ENCODE measurements at regions not wholly inside any gene's neighbourhood (a gene's known extent, or its start where the extent isn't known, plus 50 kb on each side); places are given as distances from the start of the nearest gene placed in this dataset.
A peak's percentile ranks its signal among the peaks of the same experiment; 100 is the strongest.
"Not testable (repeated sequence)": the region's sequence is repeated elsewhere in the genome, so short reads cannot be mapped to it uniquely, and the experiment has no call there.

DNA sequence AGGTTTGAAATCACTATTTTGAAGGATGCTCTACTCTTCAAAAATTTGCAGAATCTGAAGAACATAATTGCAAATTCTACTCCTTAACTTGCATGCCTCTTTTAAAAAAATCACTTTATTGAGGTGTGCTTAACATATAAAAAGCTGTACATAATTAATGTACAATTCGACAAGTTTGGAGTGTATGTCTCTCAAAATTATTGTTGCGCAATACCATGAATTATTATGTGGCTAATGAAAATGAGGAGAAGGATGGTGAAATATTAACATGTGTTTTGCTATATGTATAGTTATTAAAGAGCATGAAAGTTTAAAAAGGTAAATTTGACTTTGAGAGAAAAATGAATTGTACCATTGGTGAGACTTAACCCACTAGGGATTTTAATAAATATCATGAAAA is 187.2 kb upstream of the MALRD1 start:
- Histone ChIP-seq H3K9ac (no peak overlapping the region), H3K27ac (no peak overlapping the region), H4K20me1 (no peaks in the 10 kb centered on the region), H3K36me3 (no peaks in the 10 kb centered on the region), H3K9me3 (no peaks in the 10 kb centered on the region), H3K4me2 (no peak overlapping the region), H3K4me3 (no peak overlapping the region), H3K4me1 (no peaks in the 10 kb centered on the region), H3K27me3 (no peaks in the 10 kb centered on the region)
- TF ChIP-seq Cebpa-rat (IDR thresholded peaks at IDR 0.05): peak; percentile 92; the same call in 1 of the 2 replicates

DNA sequence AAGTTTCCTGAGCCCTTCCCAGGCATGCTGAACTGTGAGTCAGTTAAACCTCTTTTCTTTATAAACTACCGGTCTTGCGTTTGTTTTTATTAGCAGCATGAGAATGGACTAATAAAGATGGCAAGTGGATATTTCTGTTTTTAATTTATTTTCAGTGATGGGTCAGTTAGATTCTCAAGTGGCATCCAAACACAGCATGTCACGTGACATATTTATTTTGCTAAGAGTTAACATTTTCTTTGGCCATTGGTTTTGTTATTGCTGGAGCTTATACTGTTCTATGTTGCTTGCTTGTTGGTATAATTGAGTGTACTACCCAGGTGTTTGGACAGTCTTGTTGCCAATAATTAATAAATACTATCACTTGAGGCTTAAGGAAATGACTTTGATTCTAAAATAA is 181.7 kb upstream of the MALRD1 start:
- TF ChIP-seq Cebpa-rat (IDR thresholded peaks at IDR 0.05): no peak
- Histone ChIP-seq H3K27me3 (no peaks in the 10 kb centered on the region), H4K20me1 (no peaks in the 10 kb centered on the region), H3K4me1 (no peaks in the 10 kb centered on the region), H3K9me3 (no peaks in the 10 kb centered on the region), H3K36me3 (no peaks in the 10 kb centered on the region), H3K4me2 (no peak overlapping the region), H3K4me3 (no peak overlapping the region), H3K9ac (no peak overlapping the region), H3K27ac (no peak overlapping the region)

DNA sequence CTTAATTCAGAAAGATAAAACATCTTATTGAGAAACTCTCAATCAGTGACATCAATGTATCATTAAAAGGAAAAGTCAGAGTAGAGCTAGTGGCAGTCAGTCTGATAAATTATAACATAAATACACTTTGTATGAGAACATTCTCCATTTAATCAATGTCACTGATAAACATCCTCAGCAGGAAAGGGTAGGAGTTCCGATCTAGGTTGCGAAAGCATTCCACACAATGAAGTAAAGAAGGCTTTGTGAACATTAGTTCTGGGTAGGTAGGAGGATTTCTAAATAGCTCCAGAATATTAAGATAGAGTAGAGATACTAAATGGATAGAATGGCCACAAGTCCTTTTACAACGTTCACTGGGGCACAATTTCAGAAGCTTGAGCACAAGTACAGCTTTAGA is 179.7 kb upstream of the MALRD1 start:
- Histone ChIP-seq H3K9ac (no peak overlapping the region), H4K20me1 (no peaks in the 10 kb centered on the region), H3K4me2 (no peak overlapping the region), H3K36me3 (no peaks in the 10 kb centered on the region), H3K4me1 (no peaks in the 10 kb centered on the region), H3K4me3 (no peak overlapping the region), H3K27ac (no peak overlapping the region), H3K9me3 (no peaks in the 10 kb centered on the region), H3K27me3 (no peaks in the 10 kb centered on the region)
- no peak for TF ChIP-seq Cebpa-rat (IDR thresholded peaks at IDR 0.05)

DNA sequence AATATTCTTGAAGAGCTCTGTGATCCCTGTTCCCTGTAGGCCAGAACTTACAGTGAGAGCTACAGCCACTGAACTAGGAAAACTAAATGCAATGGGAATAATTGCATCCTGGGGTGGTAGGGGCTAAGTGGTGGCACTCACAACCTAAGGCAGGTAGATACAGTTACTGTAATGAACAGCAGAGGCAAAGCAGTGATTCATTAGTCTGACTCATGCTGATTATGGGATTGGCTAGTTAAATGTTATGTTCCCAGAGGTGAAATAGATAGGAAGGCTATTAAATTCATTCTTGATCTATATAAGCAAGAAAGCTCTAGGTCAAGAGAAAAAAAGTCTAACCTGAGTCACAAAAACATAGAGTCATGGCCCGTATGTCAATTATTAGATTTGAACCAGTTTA is 173.1 kb upstream of the MALRD1 start:
- no peaks in the 10 kb centered on the region for H3K9me3 ChIP-seq
- H3K4me2 ChIP-seq: no peak overlapping the region
- H3K27me3 ChIP-seq: no peaks in the 10 kb centered on the region
- no peak overlapping the region for H3K9ac ChIP-seq
- no peaks in the 10 kb centered on the region for H3K4me1 ChIP-seq
- no peak overlapping the region for H3K4me3 ChIP-seq
- H4K20me1 ChIP-seq: no peaks in the 10 kb centered on the region
- TF ChIP-seq Cebpa-rat (IDR thresholded peaks at IDR 0.05): no peak
- no peak overlapping the region for H3K27ac ChIP-seq
- H3K36me3 ChIP-seq: no peaks in the 10 kb centered on the region

DNA sequence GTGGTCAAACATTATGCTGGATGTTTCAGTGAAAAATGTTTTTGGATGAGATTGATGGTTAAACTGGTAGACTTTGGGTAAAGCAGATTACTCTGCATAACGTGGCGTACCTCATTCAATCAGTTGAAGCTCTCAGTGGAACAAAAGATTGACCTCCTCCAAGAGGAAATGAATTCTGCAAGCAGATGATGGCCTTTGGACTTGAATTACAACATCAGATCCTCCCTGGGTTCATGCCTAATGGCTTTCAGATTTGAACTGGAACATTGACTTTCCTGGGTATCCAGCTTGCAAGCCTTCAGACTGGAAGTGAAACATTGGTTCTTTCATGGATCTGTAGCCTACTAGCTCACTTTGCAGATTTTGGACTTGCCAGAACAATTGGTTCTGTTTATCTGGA is 169.3 kb upstream of the MALRD1 start:
- H3K4me2 ChIP-seq: no peak overlapping the region
- no peaks in the 10 kb centered on the region for H3K9me3 ChIP-seq
- no peaks in the 10 kb centered on the region for H3K36me3 ChIP-seq
- no peak overlapping the region for H3K9ac ChIP-seq
- TF ChIP-seq Cebpa-rat (IDR thresholded peaks at IDR 0.05): no peak
- no peaks in the 10 kb centered on the region for H3K4me1 ChIP-seq
- H3K27ac ChIP-seq: no peak overlapping the region
- H4K20me1 ChIP-seq: no peaks in the 10 kb centered on the region
- no peaks in the 10 kb centered on the region for H3K27me3 ChIP-seq
- no peak overlapping the region for H3K4me3 ChIP-seq

DNA sequence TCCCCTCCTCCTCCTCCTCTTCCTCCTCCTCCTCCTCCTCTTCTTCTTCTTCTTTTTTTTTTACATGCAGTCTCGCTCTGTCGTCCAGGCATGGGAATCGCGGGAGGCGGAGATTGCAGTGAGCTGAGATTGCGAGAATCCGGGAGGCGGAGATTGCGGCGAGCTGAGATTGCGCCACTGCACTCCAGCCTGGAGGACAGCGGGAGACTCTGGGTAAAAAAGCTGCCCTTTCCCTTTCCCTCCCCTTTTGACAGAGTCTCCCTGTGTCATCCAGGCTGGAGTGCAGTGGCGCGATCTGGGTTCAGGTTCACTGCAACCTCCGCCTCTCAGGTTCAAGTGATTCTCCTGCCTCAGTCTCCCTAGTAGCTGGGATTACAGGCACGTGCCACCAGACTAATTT is 168.1 kb upstream of the MALRD1 start:
- Histone ChIP-seq H3K36me3 (no peaks in the 10 kb centered on the region), H4K20me1 (no peaks in the 10 kb centered on the region), H3K27me3 (no peaks in the 10 kb centered on the region), H3K9ac (no peak overlapping the region), H3K4me2 (no peak overlapping the region), H3K27ac (no peak overlapping the region), H3K9me3 (no peaks in the 10 kb centered on the region), H3K4me3 (no peak overlapping the region), H3K4me1 (no peaks in the 10 kb centered on the region)
- no peak for TF ChIP-seq Cebpa-rat (IDR thresholded peaks at IDR 0.05)

DNA sequence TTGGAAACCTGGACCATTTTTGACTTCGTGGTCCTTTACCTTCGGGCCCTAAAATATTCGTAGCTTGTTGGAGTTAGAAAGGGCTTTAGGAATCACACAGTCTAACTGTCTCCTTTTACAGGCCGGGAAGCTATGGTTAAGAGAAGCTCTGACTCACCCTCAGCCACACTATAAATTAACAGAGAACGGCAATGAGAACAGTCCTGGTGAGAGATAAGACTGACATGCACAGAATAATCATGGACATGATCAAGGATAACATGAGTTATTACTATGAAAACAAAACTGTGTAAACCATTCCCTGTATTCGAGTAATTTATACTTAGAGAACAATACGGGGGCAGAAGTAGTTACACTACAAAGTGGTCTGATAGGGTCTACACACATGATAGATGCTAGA is 162.5 kb upstream of the MALRD1 start:
- Histone ChIP-seq H3K4me3 (no peak overlapping the region), H3K27ac (no peak overlapping the region), H3K27me3 (no peaks in the 10 kb centered on the region), H3K4me2 (no peak overlapping the region), H3K9me3 (no peaks in the 10 kb centered on the region), H4K20me1 (no peaks in the 10 kb centered on the region), H3K4me1 (no peaks in the 10 kb centered on the region), H3K9ac (no peak overlapping the region), H3K36me3 (no peaks in the 10 kb centered on the region)
- no peak for TF ChIP-seq Cebpa-rat (IDR thresholded peaks at IDR 0.05)

DNA sequence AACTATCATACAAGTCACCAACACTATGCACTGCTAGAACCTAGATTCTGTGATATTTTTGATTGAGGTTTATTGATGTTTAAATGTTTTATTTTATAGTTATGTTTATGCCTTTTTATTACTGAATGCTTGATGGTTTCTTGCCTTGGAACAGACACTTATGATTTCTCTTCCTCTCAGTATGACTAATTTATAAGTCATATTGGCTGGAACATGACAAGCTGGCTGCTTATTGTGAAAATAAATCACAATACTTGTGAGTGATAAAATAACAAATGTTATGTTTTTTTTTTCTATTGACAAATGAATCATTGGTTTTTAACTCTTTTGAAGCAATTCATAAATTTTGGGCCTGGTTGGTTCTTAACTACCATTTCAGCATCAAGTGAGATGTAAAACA is 142.0 kb upstream of the MALRD1 start:
- Histone ChIP-seq H3K9ac (no peak overlapping the region), H3K27me3 (no peaks in the 10 kb centered on the region), H3K4me3 (no peak overlapping the region), H4K20me1 (no peaks in the 10 kb centered on the region), H3K36me3 (no peaks in the 10 kb centered on the region), H3K4me2 (no peak overlapping the region), H3K9me3 (no peaks in the 10 kb centered on the region), H3K4me1 (no peaks in the 10 kb centered on the region), H3K27ac (no peak overlapping the region)
- no peak for TF ChIP-seq Cebpa-rat (IDR thresholded peaks at IDR 0.05)

DNA sequence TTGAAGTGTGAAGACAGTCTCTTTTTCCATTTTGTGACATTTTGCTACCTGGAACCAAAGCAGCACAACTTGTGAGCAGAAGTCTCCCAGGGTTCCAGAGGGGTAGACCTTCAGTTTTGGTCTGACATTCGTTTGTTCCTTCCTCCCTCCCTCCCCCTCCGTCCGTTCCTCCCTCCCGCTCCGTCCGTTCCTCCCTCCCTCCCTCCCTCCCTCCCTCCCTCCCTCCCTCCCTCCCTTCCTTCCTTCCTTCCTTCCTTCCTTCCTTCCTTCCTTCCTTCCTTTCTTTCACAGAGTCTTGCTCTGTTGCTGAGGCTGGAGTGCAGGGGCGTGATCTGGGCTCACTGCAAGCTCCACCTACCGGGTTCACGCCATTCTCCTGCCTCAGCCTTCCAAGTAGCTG is 131.2 kb upstream of the MALRD1 start:
- H3K4me3 ChIP-seq, H3K27ac ChIP-seq, H3K36me3 ChIP-seq, H4K20me1 ChIP-seq, H3K27me3 ChIP-seq, H3K9ac ChIP-seq, H3K4me1 ChIP-seq, H3K9me3 ChIP-seq, H3K4me2 ChIP-seq: not testable (repeated sequence)

DNA sequence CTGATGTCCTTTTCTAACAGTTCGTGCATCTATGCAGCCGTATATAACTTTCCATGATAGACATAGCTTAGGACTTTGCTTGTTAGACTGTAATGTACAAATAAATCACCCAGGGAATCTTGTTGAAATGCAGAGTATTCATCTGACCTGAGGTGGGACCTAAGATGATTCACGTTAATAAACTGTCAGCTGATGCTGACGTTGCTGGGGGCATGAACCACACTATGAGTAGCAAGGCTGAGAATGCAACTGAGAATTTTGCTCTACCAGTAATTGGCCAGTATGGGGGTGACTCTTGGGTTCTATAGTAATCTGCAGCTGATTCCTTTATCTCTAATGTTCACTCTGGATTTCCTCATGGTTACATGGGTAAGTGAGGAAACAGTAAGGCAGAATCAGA is 130.1 kb upstream of the MALRD1 start:
- Histone ChIP-seq H3K4me1 (no peaks in the 10 kb centered on the region), H4K20me1 (no peaks in the 10 kb centered on the region), H3K9ac (no peak overlapping the region), H3K4me2 (no peak overlapping the region), H3K27me3 (no peaks in the 10 kb centered on the region), H3K9me3 (peaks cover 8% of the 10 kb centered on the region), H3K27ac (no peak overlapping the region), H3K4me3 (no peak overlapping the region), H3K36me3 (no peaks in the 10 kb centered on the region)
- TF ChIP-seq Cebpa-rat (IDR thresholded peaks at IDR 0.05): no peak

DNA sequence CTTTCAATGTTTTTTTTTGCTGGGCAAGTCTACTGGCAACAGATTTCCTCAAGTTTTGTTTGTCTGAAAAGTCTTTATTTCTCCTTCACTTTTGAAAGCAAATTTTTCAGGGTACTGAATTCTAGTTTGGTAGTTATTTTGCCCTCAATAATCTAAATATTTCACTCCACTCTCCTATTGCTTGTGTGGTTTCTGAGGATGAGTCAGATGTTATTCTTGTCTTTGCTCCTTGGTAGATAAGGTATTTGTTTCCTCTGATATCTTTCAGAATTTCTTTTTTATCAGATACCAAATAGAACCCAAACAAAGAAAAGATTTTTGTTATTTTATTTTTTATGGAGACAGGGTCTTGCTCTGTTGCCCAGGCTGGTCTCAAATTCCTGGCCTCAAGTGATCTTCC is 99.2 kb upstream of the MALRD1 start:
- H3K27ac ChIP-seq: no peak overlapping the region
- no peak overlapping the region for H3K4me2 ChIP-seq
- peaks cover 8% of the 10 kb centered on the region for H3K9me3 ChIP-seq
- H3K36me3 ChIP-seq: no peaks in the 10 kb centered on the region
- H3K27me3 ChIP-seq: no peaks in the 10 kb centered on the region
- TF ChIP-seq Cebpa-rat (IDR thresholded peaks at IDR 0.05): no peak
- H3K4me3 ChIP-seq: no peak overlapping the region
- peaks cover under 1% of the 10 kb centered on the region; the same call in 1 of the 2 replicates for H3K4me1 ChIP-seq
- no peak overlapping the region for H3K9ac ChIP-seq
- H4K20me1 ChIP-seq: no peaks in the 10 kb centered on the region

DNA sequence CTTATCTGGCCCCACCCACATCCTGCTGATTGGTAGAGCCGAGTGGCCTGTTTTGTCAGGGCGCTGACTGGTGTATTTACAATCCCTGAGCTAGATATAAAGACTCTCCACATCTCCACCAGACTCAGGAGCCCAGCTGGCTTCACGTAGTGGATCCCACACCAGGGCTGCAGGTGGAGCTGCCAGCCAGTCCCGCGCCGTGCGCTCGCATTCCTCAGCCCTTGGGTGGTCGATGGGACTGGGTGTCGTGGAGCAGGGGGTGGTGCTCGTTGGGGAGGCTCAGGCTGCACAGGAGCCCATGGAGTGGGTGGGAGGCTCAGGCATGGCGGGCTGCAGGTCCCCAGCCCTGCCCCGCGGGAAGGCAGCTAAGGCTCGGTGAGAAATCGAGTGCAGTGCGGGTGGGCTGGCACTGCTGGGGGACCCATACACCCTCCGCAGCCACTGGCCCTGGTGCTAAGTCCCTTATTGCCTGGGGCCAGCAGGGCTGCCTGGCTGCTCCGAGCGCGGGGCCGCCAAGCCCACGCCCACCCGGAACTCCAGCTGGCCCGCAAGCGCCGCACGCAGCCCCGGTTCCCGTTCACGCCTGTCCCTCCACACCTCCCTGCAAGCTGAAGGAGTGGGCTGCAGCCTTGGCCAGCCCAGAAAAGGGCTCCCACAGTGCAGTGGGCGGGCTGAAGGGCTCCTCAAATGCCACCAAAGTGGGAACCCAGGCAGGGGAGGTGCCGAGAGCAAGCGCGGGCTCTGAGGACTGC is 97.4 kb upstream of the MALRD1 start:
- H3K9me3 ChIP-seq, H3K27ac ChIP-seq, H3K27me3 ChIP-seq, H4K20me1 ChIP-seq, H3K9ac ChIP-seq, H3K4me3 ChIP-seq, H3K36me3 ChIP-seq, H3K4me2 ChIP-seq: not testable (repeated sequence)
- peaks cover 12% of the 10 kb centered on the region; the same call in 1 of the 2 replicates for H3K4me1 ChIP-seq

Data from BLaER1 (cell line).